ENCODE measurements at regions not wholly inside any gene's neighbourhood (a gene's known extent, or its start where the extent isn't known, plus 50 kb on each side); places are given as distances from the start of the nearest gene placed in this dataset.

GRCh38 chr4:52366621-52367020 lies 292.5 kb downstream of the USP46 start:
- no peak for DNase-seq (ENCODE audit: low read depth)
- no peak overlapping the region for H3K4me3 ChIP-seq (ENCODE audit: low read depth, low read length)
- no peak for TF ChIP-seq CTCF (IDR thresholded peaks at IDR 0.05; ENCODE audit: insufficient read depth, low read depth, low read length)

GRCh38 chr4:52367282-52367830 lies 291.7 kb downstream of the USP46 start:
- no peak for TF ChIP-seq CTCF (IDR thresholded peaks at IDR 0.05; ENCODE audit: insufficient read depth, low read depth, low read length)
- no peak overlapping the region for H3K4me3 ChIP-seq (ENCODE audit: low read depth, low read length)
- DNase-seq (ENCODE audit: low read depth) = no peak

- H3K4me3 ChIP-seq (ENCODE audit: low read depth, low read length) = no peak overlapping the region
- DNase-seq (ENCODE audit: low read depth) = no peak
- no peak for TF ChIP-seq CTCF (IDR thresholded peaks at IDR 0.05; ENCODE audit: insufficient read depth, low read depth, low read length)
These were observed 290.2 kb downstream of the USP46 start for GRCh38 chr4:52368895-52369294.

GRCh38 chr4:52369649-52370048 lies 289.5 kb downstream of the USP46 start:
- peak; percentile 16 for DNase-seq (ENCODE audit: low read depth)
- no peak for TF ChIP-seq CTCF (IDR thresholded peaks at IDR 0.05; ENCODE audit: insufficient read depth, low read depth, low read length)
- no peak overlapping the region for H3K4me3 ChIP-seq (ENCODE audit: low read depth, low read length)

- TF ChIP-seq CTCF (IDR thresholded peaks at IDR 0.05; ENCODE audit: insufficient read depth, low read depth, low read length) = no peak
- no peak for DNase-seq (ENCODE audit: low read depth)
- H3K4me3 ChIP-seq (ENCODE audit: low read depth, low read length) = no peak overlapping the region
These were observed 288.5 kb downstream of the USP46 start for GRCh38 chr4:52370576-52370975.

GRCh38 chr4:52371841-52372240 lies 287.3 kb downstream of the USP46 start:
- peak; percentile 8 for DNase-seq (ENCODE audit: low read depth)
- no peak overlapping the region for H3K4me3 ChIP-seq (ENCODE audit: low read depth, low read length)
- TF ChIP-seq CTCF (IDR thresholded peaks at IDR 0.05; ENCODE audit: insufficient read depth, low read depth, low read length) = no peak

- no peak for TF ChIP-seq CTCF (IDR thresholded peaks at IDR 0.05; ENCODE audit: insufficient read depth, low read depth, low read length)
- no peak for DNase-seq (ENCODE audit: low read depth)
- H3K4me3 ChIP-seq (ENCODE audit: low read depth, low read length) = no peak overlapping the region
These were observed 286.8 kb downstream of the USP46 start for GRCh38 chr4:52372269-52372668.

Measured in fibroblast of villous mesenchyme (primary cell).